GM21786 (cell line): ENCODE measurements at regions not wholly inside any gene's neighbourhood (a gene's known extent, or its start where the extent isn't known, plus 50 kb on each side); places are given as distances from the start of the nearest gene placed in this dataset.

Source experiments
- ATAC-seq: cut with Tn5 transposase; IDR thresholded peaks from one replicate; pipeline ENCODE4 v1.9.1; 2021; ENCODE audit not compliant: unreplicated experiment

GRCh38 chr7:25619963-25620799 lies 391.9 kb upstream of the NPVF start:
- no peak for ATAC-seq

GRCh38 chr7:25621993-25622392 lies 393.7 kb upstream of the NPVF start:
- no peak for ATAC-seq

GRCh38 chr7:25622695-25623094 lies 394.4 kb upstream of the NPVF start:
- no peak for ATAC-seq

- ATAC-seq: no peak
Observed at GRCh38 chr7:25624051-25624450, 395.8 kb upstream of the NPVF start.

GRCh38 chr7:25624833-25625232 lies 396.5 kb upstream of the NPVF start:
- ATAC-seq: no peak

GRCh38 chr7:25625306-25625992 lies 397.2 kb upstream of the NPVF start:
- no peak for ATAC-seq

- ATAC-seq: no peak
Observed at GRCh38 chr7:25626451-25627131, 398.3 kb upstream of the NPVF start.

GRCh38 chr7:25628446-25628845 lies 400.2 kb upstream of the NPVF start:
- ATAC-seq: no peak

GRCh38 chr7:25632616-25633015 lies 404.3 kb upstream of the NPVF start:
- ATAC-seq: no peak

- ATAC-seq: no peak
Observed at GRCh38 chr7:25633426-25634036, 405.2 kb upstream of the NPVF start.

GRCh38 chr7:25636168-25636567 lies 407.9 kb upstream of the NPVF start:
- no peak for ATAC-seq

GRCh38 chr7:25636871-25637283 lies 408.6 kb upstream of the NPVF start:
- ATAC-seq: no peak

GRCh38 chr7:25638068-25638467 lies 409.8 kb upstream of the NPVF start:
- ATAC-seq: no peak

GRCh38 chr7:25638590-25639244 lies 410.4 kb upstream of the NPVF start:
- ATAC-seq: no peak

GRCh38 chr7:25642849-25643248 lies 414.6 kb upstream of the NPVF start:
- no peak for ATAC-seq

GRCh38 chr7:25643286-25643685 lies 415.0 kb upstream of the NPVF start:
- no peak for ATAC-seq

GRCh38 chr7:25643770-25644394 lies 415.6 kb upstream of the NPVF start:
- ATAC-seq: no peak

GRCh38 chr7:25646726-25647413 lies 418.6 kb upstream of the NPVF start:
- no peak for ATAC-seq

- ATAC-seq: no peak
Observed at GRCh38 chr7:25647872-25648271, 419.6 kb upstream of the NPVF start.

- no peak for ATAC-seq
Observed at GRCh38 chr7:25652366-25652765, 424.1 kb upstream of the NPVF start.
